Suppressor macrophage (primary cell): ENCODE measurements at regions not wholly inside any gene's neighbourhood (a gene's known extent, or its start where the extent isn't known, plus 50 kb on each side); places are given as distances from the start of the nearest gene placed in this dataset.
"Not testable (repeated sequence)": the region's sequence is repeated elsewhere in the genome, so short reads cannot be mapped to it uniquely, and the experiment has no call there.

Experiments
- DNase-seq, 4 experiments: peaks; one replicate each; pipeline ENCODE4 v3.0.0-alpha.2; 2020 to 2022

DNA sequence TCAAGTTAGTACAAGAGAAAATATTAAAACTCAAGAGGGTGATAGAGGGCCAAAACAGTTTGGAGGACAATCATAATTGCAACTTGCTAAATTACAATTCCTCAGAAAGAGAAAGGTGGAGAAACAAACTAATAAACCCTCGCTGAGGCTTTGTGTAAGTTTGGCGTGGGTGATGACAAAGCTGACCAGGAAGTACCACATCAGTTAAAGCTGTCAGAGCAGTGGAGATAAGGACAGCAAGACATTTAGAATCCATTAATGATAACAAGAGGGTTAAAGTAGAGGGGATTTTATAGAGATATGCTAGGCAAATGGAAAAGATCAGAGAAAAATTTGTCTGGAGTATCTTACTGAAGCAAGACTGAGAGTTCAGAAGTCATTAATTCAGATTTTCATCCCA is 334.4 kb downstream of the TFAP2B start:
- DNase-seq, result no peak

- not testable (repeated sequence) for DNase-seq
These were observed 336.3 kb downstream of the TFAP2B start for GRCh38 chr6:51154925-51155324.

DNA sequence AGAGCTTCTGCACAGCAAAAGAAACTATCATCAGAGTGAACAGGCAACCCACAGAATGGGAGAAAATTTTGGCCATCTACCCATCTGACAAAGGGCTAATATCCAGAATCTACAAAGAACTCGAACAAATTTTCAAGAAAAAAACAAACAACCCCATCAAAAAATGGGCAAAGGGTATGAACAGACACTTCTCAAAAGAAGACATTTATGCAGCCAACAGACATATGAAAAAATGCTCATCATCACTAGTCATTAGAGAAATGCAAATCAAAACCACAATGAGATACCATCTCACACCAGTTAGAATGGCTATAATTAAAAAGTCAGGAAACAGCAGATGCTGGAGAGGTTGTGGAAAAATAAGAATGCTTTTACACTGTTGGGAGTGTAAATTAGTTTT is 340.6 kb downstream of the TFAP2B start:
- not testable (repeated sequence) for DNase-seq

GRCh38 chr6:51161752-51162151 is 343.1 kb downstream of the TFAP2B start:
- DNase-seq, result no peak

DNA sequence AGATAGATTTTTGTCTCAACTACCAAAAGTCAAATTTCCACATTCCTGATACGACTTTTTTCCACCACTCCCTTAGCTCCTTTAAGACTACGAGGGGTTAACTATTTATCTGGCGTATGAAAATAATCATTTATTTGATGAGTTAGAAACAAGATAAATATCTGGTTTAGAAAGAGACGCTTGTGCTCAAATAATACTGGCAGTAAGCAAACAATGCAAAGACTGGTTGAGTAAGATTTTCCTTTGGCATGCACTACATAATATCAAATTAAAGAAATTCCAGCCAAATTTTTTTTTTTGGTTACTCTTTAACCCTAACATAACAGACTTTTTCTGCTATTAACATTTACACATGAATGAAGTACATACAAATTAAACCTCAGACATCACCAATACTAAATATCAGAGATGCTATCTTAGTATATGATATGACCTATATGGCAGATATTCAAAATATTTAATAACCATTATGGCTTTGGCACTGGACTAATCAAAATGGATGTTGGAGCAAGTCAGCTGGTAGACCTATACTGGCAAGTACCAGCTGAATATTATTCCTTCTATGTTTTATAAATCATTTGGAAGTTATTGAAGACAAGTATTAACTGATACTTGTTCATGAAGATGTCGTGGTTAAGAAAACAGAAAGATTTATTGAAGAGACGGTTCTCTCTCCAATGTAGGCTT is 345.3 kb downstream of the TFAP2B start:
- DNase-seq, result no peak

GRCh38 chr6:51166914-51167313 is 348.2 kb downstream of the TFAP2B start:
- no peak for DNase-seq

- DNase-seq, result no peak
These were observed 348.8 kb downstream of the TFAP2B start for GRCh38 chr6:51167468-51167867.

DNA sequence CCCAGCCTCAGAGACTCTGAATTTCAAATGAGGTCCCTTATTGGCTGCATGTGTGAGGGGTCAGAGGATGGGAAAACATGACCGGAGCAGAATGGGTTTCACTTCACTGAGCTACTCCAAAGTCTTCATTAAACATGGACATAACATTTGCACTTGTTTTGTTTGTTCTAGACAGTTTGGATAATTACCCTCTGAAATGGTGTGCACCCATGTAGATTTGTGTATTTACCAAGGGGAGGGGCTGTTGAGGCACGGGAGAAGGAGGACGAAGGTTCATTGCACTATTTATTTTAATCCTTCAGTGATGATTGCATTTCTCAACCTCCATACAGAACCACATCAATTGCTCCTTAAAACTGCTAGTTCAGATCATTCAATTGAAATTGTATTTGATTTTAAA is 364.2 kb downstream of the TFAP2B start:
- DNase-seq, result no peak

- no peak for DNase-seq
These were observed 365.4 kb downstream of the TFAP2B start for GRCh38 chr6:51184046-51184445.

DNA sequence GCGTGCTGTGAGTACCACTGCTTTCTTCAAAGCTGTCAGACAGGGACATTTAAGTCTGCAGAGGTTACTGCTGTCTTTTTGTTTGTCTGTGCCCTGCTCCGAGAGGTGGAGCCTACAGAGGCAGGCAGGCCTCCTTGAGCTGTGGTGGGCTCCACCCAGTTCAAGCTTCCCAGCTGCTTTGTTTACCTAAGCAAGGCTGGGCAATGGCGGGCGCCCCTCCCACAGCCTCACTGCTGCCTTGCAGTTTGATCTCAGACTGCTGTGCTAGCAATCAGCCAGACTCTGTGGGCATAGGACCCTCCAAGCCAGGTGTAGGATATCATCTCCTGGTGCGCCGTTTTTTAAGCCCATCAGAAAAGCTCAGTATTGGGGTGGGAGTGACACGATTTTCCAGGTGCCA is 374.5 kb downstream of the TFAP2B start:
- not testable (repeated sequence) for DNase-seq

GRCh38 chr6:51199105-51199552 is 380.5 kb downstream of the TFAP2B start:
- DNase-seq, result no peak

DNA sequence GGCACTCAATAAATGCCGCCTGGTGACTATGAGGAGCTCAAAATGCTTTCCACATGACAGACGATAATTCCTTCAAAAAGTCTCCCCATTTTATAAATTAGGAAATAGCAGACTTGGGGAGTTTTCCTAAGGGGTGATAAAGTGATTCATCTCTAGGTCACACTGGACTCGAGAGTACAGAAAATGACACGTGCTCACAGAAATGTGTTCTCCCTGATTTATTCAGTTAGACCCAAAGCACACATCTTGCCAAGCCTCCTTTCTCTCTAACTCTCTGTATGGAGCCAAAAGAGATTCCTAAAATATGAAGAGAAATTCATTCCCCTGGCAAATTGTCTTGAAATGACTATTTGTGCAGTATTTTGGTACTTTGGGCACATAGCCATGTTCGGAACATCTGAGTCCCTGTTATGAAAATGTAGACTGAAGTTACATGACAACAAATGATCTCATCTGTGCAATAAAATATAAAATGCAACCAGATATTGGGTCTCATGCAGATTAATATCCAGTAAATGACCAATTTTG is 381.1 kb downstream of the TFAP2B start:
- no peak for DNase-seq

- DNase-seq, result no peak
These were observed 382.0 kb downstream of the TFAP2B start for GRCh38 chr6:51200676-51201075.

DNA sequence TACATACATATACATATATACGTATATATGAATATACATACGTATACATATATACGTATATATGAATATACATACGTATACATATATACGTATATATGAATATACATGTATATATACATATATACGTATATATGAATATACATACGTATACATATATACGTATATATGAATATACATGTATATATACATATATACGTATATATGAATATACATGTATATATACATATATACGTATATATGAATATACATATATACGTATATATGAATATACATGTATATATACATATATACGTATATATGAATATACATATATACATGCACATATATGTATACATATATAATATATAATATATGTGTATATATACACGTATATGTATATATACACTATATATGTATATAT is 384.0 kb downstream of the TFAP2B start:
- not testable (repeated sequence) for DNase-seq

GRCh38 chr6:51203504-51203903 is 384.8 kb downstream of the TFAP2B start:
- no peak for DNase-seq

- DNase-seq, result not testable (repeated sequence)
These were observed 388.0 kb downstream of the TFAP2B start for GRCh38 chr6:51206686-51207085.

DNA sequence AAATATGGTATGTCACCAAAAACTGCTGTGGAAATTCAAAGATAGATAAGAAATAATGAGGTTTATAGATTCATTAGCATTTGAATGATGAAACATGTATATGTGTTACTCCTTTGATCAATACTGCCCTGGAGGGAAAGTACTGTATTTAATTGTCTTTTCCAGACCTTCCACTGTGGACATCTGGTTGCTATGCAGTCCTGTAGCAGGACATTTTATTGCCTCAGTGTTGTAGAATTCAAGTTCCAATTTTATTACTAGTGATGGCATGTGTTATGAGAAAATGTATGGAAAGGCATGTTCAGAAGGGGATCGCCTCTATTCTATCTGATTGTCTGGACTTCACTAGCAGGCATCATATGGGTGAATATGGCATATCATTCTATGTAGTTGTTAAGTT is 391.0 kb downstream of the TFAP2B start:
- no peak for DNase-seq

DNA sequence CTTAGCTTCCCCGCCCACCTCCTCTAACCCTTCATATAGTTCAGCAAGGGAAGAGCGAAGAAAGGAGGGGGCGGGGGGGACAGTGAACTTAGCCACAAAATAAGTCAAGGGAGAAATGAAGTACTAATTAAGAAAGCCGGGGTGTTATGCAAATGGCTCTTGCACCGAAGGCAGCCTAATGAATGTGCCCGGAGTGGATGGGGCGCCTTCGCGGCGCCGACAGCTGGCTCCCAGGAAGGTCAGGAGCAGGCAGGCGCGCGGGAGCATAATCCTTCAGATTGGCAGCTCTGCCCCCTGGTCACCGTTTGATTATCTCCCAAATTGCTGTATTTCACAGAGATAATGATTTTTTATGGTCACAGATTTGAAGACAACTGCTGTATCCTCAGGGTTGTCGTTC is 395.1 kb downstream of the TFAP2B start:
- peak in 1 of 4 experiments; percentile 4 for DNase-seq

DNA sequence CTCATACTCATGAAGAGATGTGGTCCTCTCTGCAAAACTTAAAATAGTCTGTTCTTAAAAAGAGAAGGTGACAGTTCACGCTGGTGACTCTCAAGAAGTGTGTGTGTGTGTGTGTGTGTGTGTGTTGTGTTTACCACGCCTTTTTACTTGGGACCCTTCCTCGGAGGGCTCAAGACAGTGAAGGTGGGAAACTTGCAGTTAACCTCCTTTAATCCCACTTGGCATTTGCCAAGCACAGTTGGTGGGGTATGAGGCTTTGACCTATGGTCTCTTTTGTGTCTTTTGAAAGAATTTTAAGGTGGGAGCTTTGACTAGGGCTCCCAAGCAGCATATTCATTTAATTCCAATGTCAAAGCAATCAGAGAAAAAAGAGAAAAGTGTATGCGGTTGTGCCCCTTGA is 395.8 kb downstream of the TFAP2B start:
- no peak for DNase-seq

DNA sequence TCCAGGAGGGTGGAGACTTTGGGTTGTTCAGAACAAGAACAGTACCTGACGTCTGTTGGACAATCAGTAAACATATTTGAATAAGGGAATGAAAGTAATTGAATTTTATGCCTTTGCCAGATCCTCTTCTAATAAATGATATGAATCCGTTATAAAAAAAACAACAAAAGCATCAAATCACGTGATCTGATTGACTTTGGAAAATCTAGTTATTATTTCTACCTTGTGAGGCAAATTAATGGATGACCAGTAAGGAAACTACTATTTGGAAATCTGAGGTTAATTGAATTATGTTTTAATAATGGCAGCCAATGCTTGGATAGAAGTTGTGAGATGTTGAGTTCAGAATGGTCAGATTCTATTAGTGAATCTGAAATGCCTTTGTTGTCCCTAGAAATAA is 399.5 kb downstream of the TFAP2B start:
- no peak for DNase-seq

GRCh38 chr6:51224580-51225240 is 406.0 kb downstream of the TFAP2B start:
- DNase-seq, result not testable (repeated sequence)

DNA sequence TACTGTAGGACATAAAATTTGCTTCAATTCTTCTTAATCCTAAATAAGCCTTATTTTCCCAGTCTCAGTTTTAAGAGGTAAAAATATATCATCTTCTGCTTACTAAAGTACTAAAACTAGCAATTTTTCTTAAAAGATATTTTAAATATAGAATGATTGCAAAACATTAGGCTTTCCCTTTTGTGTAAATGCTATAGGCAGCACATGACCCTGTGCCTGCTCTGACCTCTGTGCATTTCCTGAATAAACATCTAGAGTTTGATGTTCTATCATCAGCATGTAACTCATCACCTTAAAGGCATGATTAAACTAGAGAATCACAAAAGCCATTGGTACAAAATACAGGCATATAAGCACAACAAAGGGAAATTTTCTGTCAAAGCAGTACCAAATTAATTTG is 422.7 kb downstream of the TFAP2B start:
- DNase-seq, result peak; percentile 3 to 56 (median 34)

GRCh38 chr6:51249798-51250197 is 431.1 kb downstream of the TFAP2B start:
- no peak for DNase-seq

GRCh38 chr6:51250317-51250716 is 431.6 kb downstream of the TFAP2B start:
- no peak for DNase-seq
